HG02759 (cell line): ENCODE measurements at regions not wholly inside any gene's neighbourhood (a gene's known extent, or its start where the extent isn't known, plus 50 kb on each side); places are given as distances from the start of the nearest gene placed in this dataset.
"Not testable (repeated sequence)": the region's sequence is repeated elsewhere in the genome, so short reads cannot be mapped to it uniquely, and the experiment has no call there.

Experiments
- ATAC-seq: cut with Tn5 transposase; IDR thresholded peaks from one replicate; pipeline ENCODE4 v1.9.1; 2021; ENCODE audit warnings: mild to moderate bottlenecking, moderate library complexity; ENCODE audit not compliant: unreplicated experiment

- ATAC-seq = no peak
These were observed 49.9 kb upstream of the GAS1 start for GRCh38 chr9:86997156-86997555.

GRCh38 chr9:86997951-86998350, 50.6 kb upstream of the GAS1 start:
- ATAC-seq = no peak

- ATAC-seq = no peak
These were observed 55.2 kb upstream of the GAS1 start for GRCh38 chr9:87002517-87002916.

GRCh38 chr9:87004016-87004415, 56.7 kb upstream of the GAS1 start:
- ATAC-seq = no peak

- no peak for ATAC-seq
These were observed 59.6 kb upstream of the GAS1 start for GRCh38 chr9:87006956-87007355.

GRCh38 chr9:87007711-87008366, 60.5 kb upstream of the GAS1 start:
- no peak for ATAC-seq

GRCh38 chr9:87008667-87009066, 61.4 kb upstream of the GAS1 start:
- ATAC-seq = no peak

GRCh38 chr9:87010626-87011025, 63.3 kb upstream of the GAS1 start:
- no peak for ATAC-seq

GRCh38 chr9:87011551-87011950, 64.2 kb upstream of the GAS1 start:
- no peak for ATAC-seq

- no peak for ATAC-seq
These were observed 66.2 kb upstream of the GAS1 start for GRCh38 chr9:87013490-87013889.

- ATAC-seq = no peak
These were observed 67.1 kb upstream of the GAS1 start for GRCh38 chr9:87014436-87014835.

GRCh38 chr9:87016681-87017080, 69.4 kb upstream of the GAS1 start:
- ATAC-seq = no peak

- no peak for ATAC-seq
These were observed 73.1 kb upstream of the GAS1 start for GRCh38 chr9:87020169-87020950.

- ATAC-seq = no peak
These were observed 74.9 kb upstream of the GAS1 start for GRCh38 chr9:87022178-87022577.

GRCh38 chr9:87026204-87026603, 78.9 kb upstream of the GAS1 start:
- ATAC-seq = no peak

GRCh38 chr9:87028836-87029235, 81.5 kb upstream of the GAS1 start:
- not testable (repeated sequence) for ATAC-seq

- ATAC-seq = no peak
These were observed 82.6 kb upstream of the GAS1 start for GRCh38 chr9:87029905-87030304.

GRCh38 chr9:87034841-87035240, 87.5 kb upstream of the GAS1 start:
- ATAC-seq = no peak

GRCh38 chr9:87035879-87036278, 88.6 kb upstream of the GAS1 start:
- no peak for ATAC-seq

GRCh38 chr9:87036506-87036905, 89.2 kb upstream of the GAS1 start:
- no peak for ATAC-seq

- no peak for ATAC-seq
These were observed 92.6 kb upstream of the GAS1 start for GRCh38 chr9:87039809-87040392.

GRCh38 chr9:87040410-87041009, 93.2 kb upstream of the GAS1 start:
- ATAC-seq = no peak
